Activated naive CD4-positive, alpha-beta T cell treated with anti-CD3 and anti-CD28 coated beads, Interleukin-2, amount 50 U/mL, for 72 hours (primary cell): ENCODE measurements at regions not wholly inside any gene's neighbourhood (a gene's known extent, or its start where the extent isn't known, plus 50 kb on each side); places are given as distances from the start of the nearest gene placed in this dataset.
"Not testable (repeated sequence)": the region's sequence is repeated elsewhere in the genome, so short reads cannot be mapped to it uniquely, and the experiment has no call there.

Source experiments
- ATAC-seq, 2 donors: fragments of 150-1000 bp; cut with Tn5 transposase; 2 replicates each; pipeline ENCODE4 v1.10.0; 2021; ENCODE audit warnings: mild to moderate bottlenecking in 2 of 2, moderate library complexity in 2 of 2
- DNase-seq, 2 donors: peaks; one replicate each; pipeline ENCODE4 v3.0.0; 2021 to 2022; ENCODE audit warnings: low spot score in 2 of 2
- H3K27ac Mint-ChIP-seq, 2 donors: one replicate each; pipeline ENCODE4 v1.8.0; 2022; ENCODE audit warnings: mild to moderate bottlenecking in 2 of 2, mixed read lengths in 2 of 2
- H3K36me3 Mint-ChIP-seq, 2 donors: one replicate each; pipeline ENCODE4 v1.8.0; 2022; ENCODE audit warnings: mixed read lengths in 2 of 2
- H3K9me3 Mint-ChIP-seq, 2 donors: one replicate each; pipeline ENCODE4 v1.8.0; 2022; ENCODE audit warnings: mixed read lengths in 2 of 2

DNA sequence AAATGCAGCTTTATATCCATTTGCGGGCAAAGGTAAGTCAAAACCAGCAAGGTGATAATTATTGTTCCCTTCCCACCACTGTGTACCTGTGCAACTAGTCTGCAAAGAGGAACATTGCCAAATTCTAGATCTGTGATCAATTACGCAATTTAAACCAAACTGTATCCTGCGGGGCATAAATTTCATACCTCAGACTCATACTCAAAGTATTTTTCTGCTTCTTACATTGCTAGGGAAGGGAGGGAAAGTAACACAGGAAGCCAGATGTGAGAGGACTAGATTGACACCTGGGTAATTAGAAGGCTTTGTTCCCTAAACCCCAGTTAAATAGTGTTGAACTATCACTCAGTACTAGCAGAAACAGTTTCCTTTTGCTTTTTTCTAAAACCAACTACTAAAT, 240.2 kb upstream of the ZNF608 start:
- H3K9me3 Mint-ChIP-seq: peaks cover 13 to 34% of the 10 kb centered on the region in 2 donors
- DNase-seq (no peak), ATAC-seq (no peak)
- peaks cover 10 to 16% of the 10 kb centered on the region in 2 donors for H3K36me3 Mint-ChIP-seq
- H3K27ac Mint-ChIP-seq: no peak overlapping the region

DNA sequence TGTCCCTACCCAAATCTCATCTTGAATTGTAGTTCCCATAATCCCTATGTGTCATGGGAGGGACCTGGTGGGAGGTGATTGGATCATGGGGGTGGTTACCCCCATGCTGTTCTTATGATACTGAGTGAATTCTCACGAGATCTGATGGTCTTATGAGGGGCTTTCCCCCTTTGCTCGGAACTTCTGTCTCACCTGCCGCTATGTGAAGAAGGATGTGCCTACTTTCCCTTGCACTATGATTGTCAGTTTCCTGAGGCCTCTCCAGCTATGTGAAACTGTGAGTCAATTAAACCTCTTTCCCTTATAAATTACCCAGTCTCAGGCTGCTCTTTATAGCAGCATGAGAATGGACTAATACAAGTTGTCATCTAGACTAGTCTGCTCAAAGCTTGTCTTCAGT, 241.3 kb upstream of the ZNF608 start:
- H3K27ac Mint-ChIP-seq, ATAC-seq, DNase-seq: not testable (repeated sequence)
- Mint-ChIP-seq H3K36me3 (peaks cover 10 to 16% of the 10 kb centered on the region in 2 donors), H3K9me3 (peaks cover 8 to 29% of the 10 kb centered on the region in 2 donors)

DNA sequence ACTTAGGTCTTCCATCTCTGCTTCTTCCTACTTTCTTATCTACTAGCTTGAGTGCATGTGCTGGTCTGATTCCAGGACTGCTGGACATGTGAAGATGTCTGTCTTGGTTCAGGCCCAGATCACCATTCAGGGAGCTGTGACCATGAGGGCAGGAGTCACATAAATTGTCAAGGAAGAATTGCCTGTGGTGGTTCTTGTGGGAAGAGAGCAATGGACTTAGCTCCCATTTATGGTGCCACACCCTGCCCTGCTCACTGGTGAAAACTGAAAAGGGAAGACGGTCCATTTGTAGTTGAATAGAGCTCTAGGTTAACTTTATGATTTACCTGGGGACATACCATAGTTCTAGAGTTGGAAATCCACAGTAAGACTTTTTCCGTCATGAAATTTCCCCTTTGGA, 244.3 kb upstream of the ZNF608 start:
- DNase-seq (no peak), ATAC-seq (no peak)
- H3K27ac Mint-ChIP-seq: no peak overlapping the region
- no peaks in the 10 kb centered on the region for H3K36me3 Mint-ChIP-seq
- H3K9me3 Mint-ChIP-seq: peaks cover 0 to 10% of the 10 kb centered on the region in 2 donors

DNA sequence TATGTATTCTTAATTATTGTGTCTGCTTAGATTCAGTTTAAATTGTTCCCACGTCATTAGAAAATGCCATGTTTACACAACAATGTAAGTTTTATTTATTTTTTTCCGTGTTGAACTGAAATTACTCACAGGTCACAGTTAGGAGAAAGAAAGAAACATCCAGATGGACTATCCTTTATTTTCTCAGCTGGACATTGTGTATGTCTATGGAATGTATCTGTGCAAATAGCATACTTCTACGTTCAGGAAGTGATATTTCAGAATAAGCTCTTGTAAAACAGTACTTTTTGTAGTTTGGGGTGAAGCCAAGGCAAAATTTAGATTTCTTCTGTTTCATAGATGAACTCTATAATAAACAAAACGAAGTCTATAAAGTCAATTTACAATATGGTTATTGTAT, 249.0 kb upstream of the ZNF608 start:
- Mint-ChIP-seq H3K27ac (no peak overlapping the region), H3K36me3 (no peaks in the 10 kb centered on the region), H3K9me3 (peaks cover 0 to 4% of the 10 kb centered on the region in 2 donors)
- DNase-seq: no peak
- no peak for ATAC-seq

DNA sequence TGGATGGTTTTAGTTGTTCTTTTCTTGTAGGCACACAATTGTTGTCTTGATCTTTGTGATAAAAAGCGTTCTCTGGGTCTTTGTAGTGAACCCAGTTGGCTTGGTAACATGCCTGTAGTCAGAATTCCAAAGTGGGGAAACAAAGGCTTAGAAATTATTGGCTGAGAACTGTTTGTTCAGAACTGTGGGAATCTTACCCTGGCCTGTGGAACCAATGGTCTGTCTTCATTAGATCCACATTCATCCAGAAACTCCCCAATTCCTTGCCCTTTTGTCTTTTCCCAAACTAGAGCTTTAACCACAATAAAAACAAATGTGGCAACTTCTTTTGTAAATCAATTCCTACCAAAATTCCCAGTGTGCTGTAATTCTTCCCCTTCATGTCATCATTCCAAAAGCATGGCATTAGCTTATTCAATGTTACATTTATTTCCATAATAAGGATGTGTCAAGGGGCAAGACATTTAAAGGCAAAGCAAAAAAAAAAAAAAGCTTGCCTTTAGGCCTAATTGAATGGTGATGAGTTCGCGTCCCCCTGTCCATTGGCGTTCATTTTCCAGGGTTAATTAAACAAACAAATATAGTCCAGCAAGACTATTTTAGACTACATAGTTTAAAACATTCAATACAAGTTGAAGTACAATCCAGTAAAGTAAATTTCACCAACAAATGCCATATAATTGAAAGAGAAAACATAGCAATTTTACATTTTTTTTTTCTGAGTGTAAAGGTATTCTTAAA, 249.8 kb upstream of the ZNF608 start:
- DNase-seq: no peak
- Mint-ChIP-seq H3K36me3 (no peaks in the 10 kb centered on the region), H3K27ac (no peak overlapping the region), H3K9me3 (peaks cover 3 to 7% of the 10 kb centered on the region in 2 donors)
- no peak for ATAC-seq

DNA sequence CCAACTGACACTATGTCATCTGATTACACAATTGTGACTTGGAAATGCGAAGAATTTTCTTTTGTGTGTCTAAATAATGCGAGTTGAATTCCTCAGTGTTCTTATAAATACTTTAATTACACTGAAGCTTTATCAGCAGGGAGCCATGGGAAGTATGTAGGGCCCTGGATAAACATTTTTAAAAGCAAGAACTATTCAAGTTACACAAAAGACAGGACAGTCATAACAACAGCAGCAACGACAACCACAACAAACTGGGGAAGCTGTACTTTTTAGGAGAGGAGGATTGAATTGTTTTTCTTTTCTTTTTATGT, 250.3 kb upstream of the ZNF608 start:
- no peak for ATAC-seq

DNA sequence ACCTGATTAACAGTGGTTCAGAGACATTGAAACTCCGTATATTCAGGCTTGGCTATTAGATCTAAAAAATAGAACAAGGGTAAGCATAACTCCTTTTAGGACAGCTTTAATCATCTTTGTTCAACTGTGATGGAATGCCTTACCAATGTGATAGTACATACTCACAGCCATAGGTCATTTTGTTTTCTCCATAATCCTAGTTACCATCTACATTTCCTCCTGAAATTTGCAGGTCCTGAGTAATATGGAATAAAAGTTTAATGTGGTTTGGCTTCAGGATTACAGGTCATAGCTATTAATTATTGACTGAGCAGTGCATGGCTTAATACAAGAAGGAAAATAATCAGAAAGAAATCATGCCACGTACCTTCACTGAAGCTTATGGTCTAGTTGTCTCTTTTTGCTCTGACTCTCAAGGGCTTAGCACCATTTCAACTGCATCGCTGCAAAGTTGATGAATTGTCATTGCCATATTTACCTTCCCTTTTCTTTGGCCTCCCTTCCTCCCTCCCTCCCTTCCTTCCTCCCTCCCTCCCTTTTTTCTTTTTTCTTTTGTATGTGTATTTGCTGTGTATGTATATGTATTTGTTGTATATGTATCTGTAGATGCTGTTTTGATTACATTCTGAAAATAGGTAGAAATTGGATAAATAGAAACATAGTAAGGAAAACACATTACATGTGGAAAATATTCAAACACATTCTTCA, 250.9 kb upstream of the ZNF608 start:
- no peak overlapping the region for H3K27ac Mint-ChIP-seq
- peaks cover 5 to 13% of the 10 kb centered on the region in 2 donors for H3K9me3 Mint-ChIP-seq
- DNase-seq: no peak
- ATAC-seq: no peak
- H3K36me3 Mint-ChIP-seq: no peaks in the 10 kb centered on the region

More for the DNA sequence above, 250.3 kb upstream of the ZNF608 start:
- DNase-seq: no peak
- peaks cover 5 to 9% of the 10 kb centered on the region in 2 donors for H3K9me3 Mint-ChIP-seq
- no peaks in the 10 kb centered on the region for H3K36me3 Mint-ChIP-seq
- H3K27ac Mint-ChIP-seq: no peak overlapping the region

DNA sequence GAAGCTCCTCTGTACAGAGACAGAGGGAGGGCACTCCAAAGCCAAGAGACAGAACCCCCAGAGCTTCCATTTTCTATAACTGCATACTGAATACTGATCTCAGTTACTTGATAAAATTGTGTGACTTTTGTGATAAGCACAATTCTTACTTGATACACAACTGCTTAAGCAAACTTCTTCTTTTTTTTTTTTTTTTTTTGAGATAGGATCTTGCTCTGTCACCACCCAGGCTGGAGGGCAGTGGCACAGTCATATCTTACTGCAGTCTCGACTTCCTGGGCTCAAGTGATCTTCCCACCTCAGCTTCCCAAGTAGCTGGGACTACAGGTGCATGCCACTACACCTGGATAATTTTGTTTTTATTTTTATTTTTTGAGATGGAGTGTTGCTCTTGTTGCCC, 252.1 kb upstream of the ZNF608 start:
- Mint-ChIP-seq H3K9me3 (peaks cover 5 to 14% of the 10 kb centered on the region in 2 donors), H3K27ac (no peak overlapping the region), H3K36me3 (no peaks in the 10 kb centered on the region)
- DNase-seq (no peak), ATAC-seq (no peak)

DNA sequence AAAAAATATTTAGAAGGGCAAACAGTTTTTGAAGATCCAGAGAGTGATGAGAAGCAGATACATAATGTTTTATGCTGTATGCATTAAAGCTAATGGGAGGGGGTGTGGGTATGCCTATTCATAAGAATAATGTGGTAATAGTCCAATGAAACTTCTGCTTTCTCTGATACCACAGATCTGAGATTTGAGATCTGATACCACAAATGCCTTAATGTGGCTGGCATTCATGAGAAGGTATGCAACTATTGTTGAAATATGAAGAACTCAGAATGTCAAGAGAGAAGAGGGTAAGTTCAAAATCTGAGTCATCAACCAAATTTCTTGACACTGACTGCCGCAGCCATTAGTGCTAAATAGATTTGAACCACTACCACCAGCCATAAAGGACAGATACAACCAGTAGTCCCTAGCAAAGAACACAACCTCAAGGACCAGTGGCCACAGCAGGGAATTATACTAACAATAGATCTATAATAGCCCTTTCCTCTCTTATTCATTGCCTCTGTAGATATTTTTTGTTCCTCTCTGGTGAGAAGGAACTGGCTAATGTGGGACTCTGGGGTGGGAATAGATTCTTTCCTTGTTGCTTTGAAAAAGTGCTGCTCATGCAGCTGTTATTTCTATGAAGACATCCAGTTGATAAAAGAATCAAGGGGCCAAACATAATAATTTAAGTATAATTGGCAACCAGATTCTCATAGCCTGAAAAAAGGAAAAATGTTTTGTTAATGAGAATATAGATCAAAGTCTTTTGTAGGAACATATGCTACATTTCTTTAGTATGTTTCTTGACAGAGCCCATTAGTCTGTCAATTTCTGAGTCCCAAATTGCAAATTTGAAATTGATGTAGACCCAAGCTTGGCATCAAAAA, 256.5 kb upstream of the ZNF608 start:
- ATAC-seq (no peak), DNase-seq (no peak)
- no peak overlapping the region for H3K27ac Mint-ChIP-seq
- no peaks in the 10 kb centered on the region for H3K36me3 Mint-ChIP-seq
- H3K9me3 Mint-ChIP-seq: peaks cover 5 to 9% of the 10 kb centered on the region in 2 donors

DNA sequence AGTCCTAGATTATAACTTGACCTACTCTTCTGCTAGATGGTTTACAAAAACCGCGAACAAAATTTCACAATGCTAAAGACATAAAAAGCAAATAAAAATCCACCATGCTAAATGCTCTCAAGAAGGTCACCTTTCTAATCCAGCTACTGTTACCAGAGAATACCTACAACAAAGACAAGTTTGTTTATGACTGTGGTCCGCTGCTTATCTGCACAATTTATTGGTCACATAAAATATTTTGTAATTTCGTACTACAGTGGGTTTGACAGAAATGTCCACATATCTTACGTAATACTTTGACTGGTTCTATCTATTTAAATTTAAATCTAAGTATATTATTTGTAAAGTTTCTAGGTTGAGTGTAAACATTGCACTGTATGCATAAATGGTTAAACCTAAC, 257.6 kb upstream of the ZNF608 start:
- H3K27ac Mint-ChIP-seq: no peak overlapping the region
- H3K9me3 Mint-ChIP-seq: peaks cover 5 to 10% of the 10 kb centered on the region in 2 donors
- ATAC-seq (no peak), DNase-seq (no peak)
- H3K36me3 Mint-ChIP-seq: no peaks in the 10 kb centered on the region

DNA sequence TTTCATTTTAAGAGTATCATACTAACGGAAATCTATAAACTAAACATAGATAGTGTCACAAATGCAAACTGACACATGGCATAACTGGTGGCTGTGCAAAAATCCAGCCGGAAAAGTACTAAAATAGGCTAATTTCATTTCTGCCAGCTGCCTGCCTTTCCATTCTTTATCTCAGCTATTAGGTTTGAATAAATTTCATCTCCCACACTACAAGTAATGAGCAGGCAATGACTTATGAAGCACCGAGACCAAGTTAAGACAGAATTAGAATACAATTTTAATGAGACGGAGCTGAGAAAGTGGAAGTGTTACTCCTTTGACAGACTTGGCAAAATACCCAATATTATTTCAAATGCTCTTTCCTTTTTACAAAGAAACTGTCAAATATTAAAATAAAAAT, 258.8 kb upstream of the ZNF608 start:
- Mint-ChIP-seq H3K27ac (no peak overlapping the region), H3K36me3 (no peaks in the 10 kb centered on the region), H3K9me3 (peaks cover 5 to 12% of the 10 kb centered on the region in 2 donors)
- DNase-seq: no peak
- no peak for ATAC-seq

DNA sequence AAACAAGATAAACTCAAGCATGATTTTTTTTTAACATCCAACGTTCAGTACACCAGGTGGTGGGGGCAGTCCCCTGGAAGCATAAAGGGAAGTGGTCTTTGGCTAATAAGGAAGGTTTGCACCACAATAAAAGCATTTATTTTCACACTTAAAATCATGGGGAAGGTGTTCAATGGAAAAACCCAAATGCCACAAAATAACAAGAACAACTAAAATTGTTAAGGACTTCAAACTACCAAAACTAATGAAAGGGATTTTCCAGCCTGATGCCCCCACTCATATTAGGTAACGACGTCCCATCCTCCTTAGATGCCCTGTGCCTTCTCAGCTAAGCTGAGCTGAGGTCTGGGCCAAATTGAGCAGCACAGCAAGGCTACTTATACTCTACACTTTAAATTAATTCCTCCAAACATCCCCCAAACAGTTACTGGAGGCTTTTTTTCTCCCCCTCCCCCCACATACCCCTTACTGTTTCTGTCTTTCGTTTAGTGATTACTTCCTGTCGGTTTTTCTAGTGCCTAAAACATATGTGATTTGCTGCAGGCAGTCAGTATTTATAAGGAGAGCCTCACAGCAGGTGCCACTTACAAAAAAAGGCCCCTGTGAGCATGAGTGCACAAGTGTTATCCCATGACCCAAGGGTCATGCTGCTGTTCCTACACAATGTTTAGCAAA, 259.7 kb upstream of the ZNF608 start:
- ATAC-seq: no peak
- Mint-ChIP-seq H3K27ac (no peak overlapping the region), H3K36me3 (no peaks in the 10 kb centered on the region)

DNA sequence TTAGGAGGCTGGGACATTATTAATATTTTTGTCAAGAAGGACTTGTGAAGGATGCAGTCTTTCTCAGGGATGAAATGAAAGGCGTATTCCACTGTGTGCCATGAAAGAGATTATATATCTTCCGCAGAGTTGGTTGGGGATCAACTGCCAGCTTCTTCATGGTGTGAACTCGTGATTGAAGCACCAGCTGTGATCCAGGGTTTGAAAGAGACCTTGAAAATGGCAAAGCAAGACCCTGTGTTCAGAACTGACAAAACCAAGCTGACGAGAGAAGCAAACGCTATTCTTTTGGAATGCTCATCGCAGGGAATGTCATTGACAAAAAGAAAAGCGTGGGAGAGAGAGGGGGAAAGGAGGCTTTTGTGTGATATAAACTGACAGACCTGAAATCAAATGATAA, 263.9 kb upstream of the ZNF608 start:
- ATAC-seq: no peak
- no peak overlapping the region for H3K27ac Mint-ChIP-seq
- DNase-seq: no peak
- peaks cover 0 to 3% of the 10 kb centered on the region in 2 donors for H3K9me3 Mint-ChIP-seq
- no peaks in the 10 kb centered on the region for H3K36me3 Mint-ChIP-seq

More for the DNA sequence above, 259.7 kb upstream of the ZNF608 start:
- peaks cover 2 to 10% of the 10 kb centered on the region in 2 donors for H3K9me3 Mint-ChIP-seq
- no peak for DNase-seq

DNA sequence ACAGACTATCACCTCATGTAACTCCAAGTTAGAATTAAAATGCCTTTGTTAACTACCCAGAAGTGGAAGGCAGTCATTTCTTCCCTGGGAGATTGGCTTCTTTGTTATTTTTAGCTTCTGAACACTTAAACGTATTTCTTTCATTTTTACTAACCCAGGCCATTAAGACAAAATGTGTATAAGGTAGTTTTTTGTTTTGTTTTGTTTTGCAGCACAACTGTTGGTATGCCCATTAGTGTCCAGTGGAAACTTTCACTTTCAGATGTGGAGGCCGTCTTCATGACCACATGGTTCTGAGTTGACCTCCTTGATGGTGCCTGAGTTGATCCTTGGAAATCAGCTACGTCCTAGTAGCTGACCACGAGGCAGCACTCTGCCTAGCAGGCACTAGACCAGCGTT, 264.6 kb upstream of the ZNF608 start:
- no peak for ATAC-seq
- H3K9me3 Mint-ChIP-seq: peaks cover 0 to 3% of the 10 kb centered on the region in 2 donors
- no peak overlapping the region for H3K27ac Mint-ChIP-seq
- DNase-seq: no peak
- no peaks in the 10 kb centered on the region for H3K36me3 Mint-ChIP-seq

DNA sequence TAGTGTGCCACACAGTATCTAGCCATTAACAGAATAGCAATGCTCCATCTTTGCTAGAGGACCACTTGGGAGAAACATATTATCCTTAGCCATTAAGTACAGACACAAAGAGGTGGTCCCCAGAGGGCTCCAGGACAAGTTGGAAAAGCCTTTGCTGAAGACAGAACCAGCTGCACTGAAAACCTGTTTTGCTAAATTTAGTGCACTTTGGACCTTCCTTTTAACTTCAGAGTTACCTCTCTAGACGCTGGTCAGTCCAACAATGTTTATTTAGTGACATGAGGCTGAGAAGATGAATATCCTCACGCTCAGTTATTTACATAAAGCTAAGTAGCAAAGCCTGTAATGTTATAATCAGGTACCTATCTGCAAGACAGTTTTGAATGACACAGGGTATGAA, 265.0 kb upstream of the ZNF608 start:
- Mint-ChIP-seq H3K9me3 (peaks cover 0 to 3% of the 10 kb centered on the region in 2 donors), H3K27ac (no peak overlapping the region), H3K36me3 (no peaks in the 10 kb centered on the region)
- DNase-seq (no peak), ATAC-seq (no peak)

DNA sequence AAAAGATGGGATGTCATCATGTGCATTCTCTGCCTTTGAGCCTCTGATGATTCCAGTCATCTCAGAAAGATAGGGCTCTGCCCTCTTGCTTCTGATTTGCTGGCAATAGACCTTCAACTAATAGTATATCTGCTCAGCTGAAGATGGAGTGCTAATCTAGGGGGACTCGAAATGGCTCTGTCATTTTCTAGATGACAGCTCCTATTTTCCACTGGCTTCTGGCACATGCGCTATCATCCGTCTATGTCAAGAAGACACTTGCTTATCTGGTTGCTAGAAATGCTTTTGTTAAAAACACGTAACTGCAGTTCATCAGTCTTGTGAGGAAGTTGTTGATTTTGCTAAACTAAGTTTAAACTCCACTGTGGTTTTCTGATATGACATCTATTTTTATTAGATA, 265.5 kb upstream of the ZNF608 start:
- peaks cover 0 to 3% of the 10 kb centered on the region in 2 donors for H3K9me3 Mint-ChIP-seq
- no peak overlapping the region for H3K27ac Mint-ChIP-seq
- no peak for ATAC-seq
- no peaks in the 10 kb centered on the region for H3K36me3 Mint-ChIP-seq
- no peak for DNase-seq
